Ureter (tissue), 1 donor: ENCODE measurements at regions not wholly inside any gene's neighbourhood (a gene's known extent, or its start where the extent isn't known, plus 50 kb on each side); places are given as distances from the start of the nearest gene placed in this dataset.
"Not testable (repeated sequence)": the region's sequence is repeated elsewhere in the genome, so short reads cannot be mapped to it uniquely, and the experiment has no call there.

Experiments
- DNase-seq: peaks from one replicate; pipeline ENCODE4 v3.0.0-alpha.2; 2020; ENCODE audit warnings: low spot score
- donor health status: DM: yes; HTN: yes; CAD: no.

GRCh38 chr9:100639854-100640253 lies 62.0 kb downstream of the CAVIN4 start:
- no peak for DNase-seq

GRCh38 chr9:100640447-100641050 lies 62.7 kb downstream of the CAVIN4 start:
- DNase-seq, result no peak

- no peak for DNase-seq
Observed at GRCh38 chr9:100641166-100641565, 63.3 kb downstream of the CAVIN4 start.

GRCh38 chr9:100652850-100653249 lies 75.0 kb downstream of the CAVIN4 start:
- DNase-seq, result no peak

GRCh38 chr9:100653643-100654334 lies 75.9 kb downstream of the CAVIN4 start:
- DNase-seq, result no peak

- not testable (repeated sequence) for DNase-seq
Observed at GRCh38 chr9:100656851-100657250, 79.0 kb downstream of the CAVIN4 start.

- no peak for DNase-seq
Observed at GRCh38 chr9:100661668-100662067, 83.8 kb downstream of the CAVIN4 start.

- DNase-seq, result no peak
Observed at GRCh38 chr9:100662122-100662521, 84.2 kb downstream of the CAVIN4 start.

GRCh38 chr9:100667448-100667847 lies 89.6 kb downstream of the CAVIN4 start:
- no peak for DNase-seq

GRCh38 chr9:100668024-100668423 lies 90.1 kb downstream of the CAVIN4 start:
- DNase-seq, result no peak

GRCh38 chr9:100669968-100670367 lies 92.1 kb downstream of the CAVIN4 start:
- DNase-seq, result no peak

GRCh38 chr9:100670719-100671118 lies 92.8 kb downstream of the CAVIN4 start:
- no peak for DNase-seq

GRCh38 chr9:100671898-100672297 lies 94.0 kb downstream of the CAVIN4 start:
- no peak for DNase-seq

- no peak for DNase-seq
Observed at GRCh38 chr9:100673249-100673648, 95.4 kb downstream of the CAVIN4 start.

GRCh38 chr9:100674419-100675122 lies 96.7 kb downstream of the CAVIN4 start:
- no peak for DNase-seq

GRCh38 chr9:100679834-100680233 lies 102.0 kb downstream of the CAVIN4 start:
- no peak for DNase-seq

GRCh38 chr9:100686420-100686819 lies 108.5 kb downstream of the CAVIN4 start:
- no peak for DNase-seq

- no peak for DNase-seq
Observed at GRCh38 chr9:100689635-100690034, 111.8 kb downstream of the CAVIN4 start.

GRCh38 chr9:100690438-100690837 lies 112.6 kb downstream of the CAVIN4 start:
- DNase-seq, result no peak

- DNase-seq, result no peak
Observed at GRCh38 chr9:100697339-100697738, 119.5 kb downstream of the CAVIN4 start.

GRCh38 chr9:100698945-100699344 lies 121.1 kb downstream of the CAVIN4 start:
- no peak for DNase-seq

GRCh38 chr9:100699668-100700067 lies 121.8 kb downstream of the CAVIN4 start:
- no peak for DNase-seq

- no peak for DNase-seq
Observed at GRCh38 chr9:100700689-100701318, 122.9 kb downstream of the CAVIN4 start.
